GM12878 (cell line): ENCODE measurements at regions not wholly inside any gene's neighbourhood (a gene's known extent, or its start where the extent isn't known, plus 50 kb on each side); places are given as distances from the start of the nearest gene placed in this dataset.
"Not testable (repeated sequence)": the region's sequence is repeated elsewhere in the genome, so short reads cannot be mapped to it uniquely, and the experiment has no call there.

Experiments used
- ATAC-seq: fragments of 200-7000 bp; cut with Tn5 transposase; 3 replicates; pipeline ENCODE4 v1.9.1; 2020; ENCODE audit warnings: mild to moderate bottlenecking, moderate library complexity
- BruUV-seq: library from RNA; stranded (reverse); fragments of 400-500 nt; replicated peaks from 2 replicates; lab custom pipeline; 2021; lab: Mats Ljungman, UMichigan
- CTCF ChIA-PET: fragments of 300-600 bp; sonication (Branson Sonifier 250); formaldehyde crosslinking; extraction: SDS; loops from one replicate; lab custom pipeline; 2021; ENCODE audit warnings: inconsistent platforms; lab: Yijun Ruan, JAX
- POLR2A ChIA-PET: fragments of 350-600 bp; formaldehyde crosslinking; extraction: SDS; loops from one replicate; lab custom pipeline; 2021; ENCODE audit warnings: inconsistent platforms; lab: Charles Lee
- RAD21 ChIA-PET: fragments of 300-600 bp; sonication (Branson Sonifier 250); formaldehyde crosslinking; loops from one replicate; lab custom pipeline; 2023; ENCODE audit warnings: antibody characterized with exemption; ENCODE audit not compliant: unreplicated experiment; lab: Charles Lee
- SMC1A ChIA-PET: fragments of 300-600 bp; sonication (Branson Sonifier 250); formaldehyde crosslinking; loops from one replicate; lab custom pipeline; 2023; ENCODE audit not compliant: unreplicated experiment, uncharacterized antibody; lab: Charles Lee
- DNase-seq: peaks from one replicate; pipeline ENCODE4 v3.0.0-alpha.2; 2011; ENCODE audit warnings: low read depth, low spot score
- FAIRE-seq: peaks from 3 replicates; lab custom pipeline; 2011; peaks lifted over from hg19 to GRCh38; lab: Jason Lieb, UNC
- H2AFZ ChIP-seq: 2 replicates; pipeline ENCODE4 v1.6.0; 2011; ENCODE audit warnings: low read depth, low read length, control low read depth; ENCODE audit not compliant: control insufficient read depth
- H3K27ac ChIP-seq: 2 replicates; pipeline ENCODE4 v1.5.1; 2011; ENCODE audit warnings: control low read depth; ENCODE audit not compliant: control insufficient read depth, insufficient read depth
- H3K27me3 ChIP-seq, 2 experiments: replicated peaks in 1 of 2; 2 replicates each; pipeline versions ENCODE4 v1.6.0 to v1.6.1; 2011; ENCODE audit warnings: low read length in 1 of 2; ENCODE audit not compliant: control insufficient read depth in 2 of 2, insufficient read depth in 2 of 2
- H3K36me3 ChIP-seq, 2 experiments: 2 replicates each; pipeline ENCODE4 v1.5.1; 2011; ENCODE audit warnings: low read length in 1 of 2; ENCODE audit not compliant: control insufficient read depth in 2 of 2, insufficient read depth in 2 of 2
- H3K4me1 ChIP-seq: 2 replicates; pipeline ENCODE4 v1.6.1; 2011; ENCODE audit warnings: mild to moderate bottlenecking, low read length, moderate library complexity, mixed read lengths; ENCODE audit not compliant: control insufficient read depth, insufficient read depth
- H3K4me2 ChIP-seq: 2 replicates; pipeline ENCODE4 v1.6.0; 2011; ENCODE audit warnings: control low read depth; ENCODE audit not compliant: control insufficient read depth, insufficient read depth
- H3K4me3 ChIP-seq: fragments of 200-600 bp; sonication (generic); 2 replicates; pipeline ENCODE4 v1.5.1; 2016
- H3K79me2 ChIP-seq: 2 replicates; pipeline ENCODE4 v1.6.0; 2011; ENCODE audit warnings: low read length; ENCODE audit not compliant: control insufficient read depth, insufficient read depth
- H3K9ac ChIP-seq: 2 replicates; pipeline ENCODE4 v1.8.0; 2011; ENCODE audit warnings: low read length, control low read depth, mixed read lengths; ENCODE audit not compliant: control insufficient read depth, insufficient read depth
- H3K9me3 ChIP-seq: replicated peaks from 3 replicates; pipeline ENCODE4 v1.5.1; 2011; ENCODE audit warnings: mild to moderate bottlenecking, low read length; ENCODE audit not compliant: control insufficient read depth, insufficient read depth
- H4K20me1 ChIP-seq: 2 replicates; pipeline ENCODE4 v1.6.0; 2011; ENCODE audit not compliant: control insufficient read depth, insufficient read depth
- FOXK2 ChIP-seq: fragments of 450-650 bp; IDR thresholded peaks from 2 replicates; pipeline ENCODE4 v1.6.1; 2017; ENCODE audit warnings: mild to moderate bottlenecking, moderate library complexity
- IKZF1 ChIP-seq: fragments of 450-650 bp; conservative IDR thresholded peaks from 2 replicates; pipeline ENCODE4 v1.6.1; 2017; ENCODE audit warnings: antibody characterized with exemption, mild to moderate bottlenecking
- NFIC ChIP-seq: IDR thresholded peaks from 2 replicates; pipeline ENCODE4 v1.6.1; 2012; ENCODE audit warnings: low read depth, mild to moderate bottlenecking, inconsistent platforms, low read length, moderate library complexity
- NFYA ChIP-seq: IDR thresholded peaks from 2 replicates; pipeline ENCODE4 v1.6.1; 2011; ENCODE audit warnings: low read depth, mild to moderate bottlenecking, low read length, improper control_type of control experiment, borderline replicate concordance
- NRF1 ChIP-seq: conservative IDR thresholded peaks from 2 replicates; pipeline ENCODE4 v1.6.1; 2011; ENCODE audit warnings: mild to moderate bottlenecking, low read depth, low read length, improper control_type of control experiment
- POLR2AphosphoS5 ChIP-seq: IDR thresholded peaks from 2 replicates; pipeline ENCODE4 v1.6.1; 2011; ENCODE audit warnings: mild to moderate bottlenecking, low read length, inconsistent platforms
- SMAD5 ChIP-seq: IDR thresholded peaks from 2 replicates; pipeline ENCODE4 v1.6.1; 2016; ENCODE audit warnings: antibody characterized with exemption, low read depth
- TBL1XR1 ChIP-seq: IDR thresholded peaks from 2 replicates; pipeline ENCODE4 v1.6.1; 2012; ENCODE audit warnings: low read depth, low read length, improper control_type of control experiment
- TCF3 ChIP-seq: IDR thresholded peaks from 2 replicates; pipeline ENCODE4 v1.6.1; 2012; ENCODE audit warnings: low read depth, mild to moderate bottlenecking, low read length, borderline replicate concordance; ENCODE audit not compliant: insufficient read depth
- ZNF24 ChIP-seq: fragments of 450-650 bp; IDR thresholded peaks from 2 replicates; pipeline ENCODE4 v1.6.1; 2017; ENCODE audit warnings: antibody characterized with exemption, mild to moderate bottlenecking
- ZNF274 ChIP-seq: IDR thresholded peaks from one replicate; pipeline ENCODE4 v1.8.0; 2011; ENCODE audit not compliant: insufficient read length, insufficient read depth
- WGBS: methylation state at CpG from one replicate; pipeline ENCODE4 v1.1.6; 2016; ENCODE audit warnings: low lambda C conversion rate; ENCODE audit not compliant: insufficient replicate concordance, insufficient coverage; ENCODE audit errors: missing lambda C conversion rate; 5-methylcytosine and 5-hydroxymethylcytosine counted together
- in situ Hi-C: fragments of 300-500 bp; cut with MboI; formaldehyde crosslinking; loops from 9 replicates; pipeline ENCODE4 v1.14.3; 2018; ENCODE audit warnings: mixed read lengths
- intact Hi-C: fragments of 100-400 bp; cut with micrococcal nuclease; formaldehyde crosslinking; loops from one replicate; pipeline ENCODE4 v1.14.2; 2022; ENCODE audit not compliant: unreplicated experiment
- TF ChIP-seq, protein P1 (sequence below): IDR thresholded peaks from 2 replicates; pipeline ENCODE4 v1.6.1; 2012; ENCODE audit warnings: improper control_type of control experiment, low read depth, low read length; ENCODE audit not compliant: insufficient replicate concordance
- TF ChIP-seq, protein P2 (sequence below): fragments of 450-650 bp; IDR thresholded peaks from 2 replicates; pipeline ENCODE4 v1.6.1; 2017; ENCODE audit warnings: low read depth, mild to moderate bottlenecking, moderate library complexity

DNA sequence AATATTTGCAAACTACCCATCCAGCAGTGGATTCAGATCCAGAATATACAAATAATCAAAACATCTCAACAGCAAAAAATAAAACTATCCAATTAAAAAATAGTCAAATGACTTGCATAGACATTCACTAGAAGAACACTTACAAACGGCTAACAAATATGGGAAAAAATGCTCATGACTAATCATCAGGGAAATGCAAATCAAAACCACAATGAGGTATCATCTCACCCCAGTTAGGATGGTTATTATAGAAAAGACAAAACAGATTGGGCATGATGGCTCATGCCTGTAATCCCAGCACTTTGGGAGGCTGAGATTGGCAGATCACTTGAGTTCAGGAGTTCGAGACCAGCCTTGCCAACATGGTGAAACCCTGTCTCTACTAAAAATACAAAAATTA, 95.9 kb downstream of the FAM170A start:
- H3K79me2 ChIP-seq, ATAC-seq, H2AFZ ChIP-seq, H3K27me3 ChIP-seq, in situ Hi-C loops, H3K9me3 ChIP-seq, intact Hi-C loops, DNase-seq, POLR2A ChIA-PET, CTCF ChIA-PET, H4K20me1 ChIP-seq, H3K36me3 ChIP-seq, H3K4me2 ChIP-seq, H3K27ac ChIP-seq, SMC1A ChIA-PET, FAIRE-seq, H3K4me3 ChIP-seq, BruUV-seq, H3K4me1 ChIP-seq, H3K9ac ChIP-seq, RAD21 ChIA-PET: not testable (repeated sequence)
- 4% methylated on average over 2 of the region's 2 CpGs for WGBS

DNA sequence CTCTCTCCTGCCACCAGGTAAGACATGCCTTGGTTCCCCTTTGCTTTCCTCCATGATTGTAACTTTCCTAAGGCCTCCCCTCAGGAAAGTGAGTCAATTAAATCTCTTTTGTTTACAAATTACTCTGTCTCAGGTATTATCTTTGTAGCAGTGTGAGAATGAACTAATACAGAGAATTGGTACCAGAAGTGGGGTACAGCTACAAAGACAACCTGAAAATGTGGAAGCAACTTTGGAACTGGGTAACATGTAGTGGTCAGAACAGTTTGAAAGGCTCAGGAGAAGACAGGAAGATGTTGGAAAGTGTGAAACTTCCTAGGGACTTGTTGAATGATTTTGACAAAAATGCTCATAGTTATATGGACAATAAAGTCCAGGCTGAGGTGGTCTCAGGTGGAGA, 97.2 kb downstream of the FAM170A start:
- FAIRE-seq (no peak), DNase-seq (no peak), ATAC-seq (no peak)
- Histone ChIP-seq H3K9me3 (no peaks in the 10 kb centered on the region; the same call in 2 of the 3 replicates), H3K27me3 (0 out of 4 replicates have a peak, but pooled peaks cover 0 to 3% of the 10 kb centered on the region in 2 experiments), H2AFZ (no peak overlapping the region), H3K4me3 (no peak overlapping the region), H3K27ac (no peak overlapping the region), H3K36me3 (no peaks in the 10 kb centered on the region), H3K4me1 (no peaks in the 10 kb centered on the region), H4K20me1 (no peaks in the 10 kb centered on the region), H3K79me2 (no peaks in the 10 kb centered on the region), H3K4me2 (no peak overlapping the region), H3K9ac (no peak overlapping the region)
- RAD21 ChIA-PET: no interaction called here
- in situ Hi-C loops (no loop called here), intact Hi-C loops (no loop called here)
- POLR2A ChIA-PET: no interaction called here
- SMC1A ChIA-PET: no interaction called here
- CTCF ChIA-PET: no interaction called here
- BruUV-seq: no TSS peak
- TF ChIP-seq NFYA: no peak
- TF ChIP-seq TCF3: no peak
- no peak for TF ChIP-seq FOXK2
- TF ChIP-seq POLR2AphosphoS5: no peak
- no peak for TF ChIP-seq IKZF1
- TF ChIP-seq ZNF274: no peak
- TF ChIP-seq, protein P1, sequence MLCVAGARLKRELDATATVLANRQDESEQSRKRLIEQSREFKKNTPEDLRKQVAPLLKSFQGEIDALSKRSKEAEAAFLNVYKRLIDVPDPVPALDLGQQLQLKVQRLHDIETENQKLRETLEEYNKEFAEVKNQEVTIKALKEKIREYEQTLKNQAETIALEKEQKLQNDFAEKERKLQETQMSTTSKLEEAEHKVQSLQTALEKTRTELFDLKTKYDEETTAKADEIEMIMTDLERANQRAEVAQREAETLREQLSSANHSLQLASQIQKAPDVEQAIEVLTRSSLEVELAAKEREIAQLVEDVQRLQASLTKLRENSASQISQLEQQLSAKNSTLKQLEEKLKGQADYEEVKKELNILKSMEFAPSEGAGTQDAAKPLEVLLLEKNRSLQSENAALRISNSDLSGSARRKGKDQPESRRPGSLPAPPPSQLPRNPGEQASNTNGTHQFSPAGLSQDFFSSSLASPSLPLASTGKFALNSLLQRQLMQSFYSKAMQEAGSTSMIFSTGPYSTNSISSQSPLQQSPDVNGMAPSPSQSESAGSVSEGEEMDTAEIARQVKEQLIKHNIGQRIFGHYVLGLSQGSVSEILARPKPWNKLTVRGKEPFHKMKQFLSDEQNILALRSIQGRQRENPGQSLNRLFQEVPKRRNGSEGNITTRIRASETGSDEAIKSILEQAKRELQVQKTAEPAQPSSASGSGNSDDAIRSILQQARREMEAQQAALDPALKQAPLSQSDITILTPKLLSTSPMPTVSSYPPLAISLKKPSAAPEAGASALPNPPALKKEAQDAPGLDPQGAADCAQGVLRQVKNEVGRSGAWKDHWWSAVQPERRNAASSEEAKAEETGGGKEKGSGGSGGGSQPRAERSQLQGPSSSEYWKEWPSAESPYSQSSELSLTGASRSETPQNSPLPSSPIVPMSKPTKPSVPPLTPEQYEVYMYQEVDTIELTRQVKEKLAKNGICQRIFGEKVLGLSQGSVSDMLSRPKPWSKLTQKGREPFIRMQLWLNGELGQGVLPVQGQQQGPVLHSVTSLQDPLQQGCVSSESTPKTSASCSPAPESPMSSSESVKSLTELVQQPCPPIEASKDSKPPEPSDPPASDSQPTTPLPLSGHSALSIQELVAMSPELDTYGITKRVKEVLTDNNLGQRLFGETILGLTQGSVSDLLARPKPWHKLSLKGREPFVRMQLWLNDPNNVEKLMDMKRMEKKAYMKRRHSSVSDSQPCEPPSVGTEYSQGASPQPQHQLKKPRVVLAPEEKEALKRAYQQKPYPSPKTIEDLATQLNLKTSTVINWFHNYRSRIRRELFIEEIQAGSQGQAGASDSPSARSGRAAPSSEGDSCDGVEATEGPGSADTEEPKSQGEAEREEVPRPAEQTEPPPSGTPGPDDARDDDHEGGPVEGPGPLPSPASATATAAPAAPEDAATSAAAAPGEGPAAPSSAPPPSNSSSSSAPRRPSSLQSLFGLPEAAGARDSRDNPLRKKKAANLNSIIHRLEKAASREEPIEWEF: no peak
- TF ChIP-seq ZNF24: no peak
- no peak for TF ChIP-seq NFIC
- TF ChIP-seq, protein P2, sequence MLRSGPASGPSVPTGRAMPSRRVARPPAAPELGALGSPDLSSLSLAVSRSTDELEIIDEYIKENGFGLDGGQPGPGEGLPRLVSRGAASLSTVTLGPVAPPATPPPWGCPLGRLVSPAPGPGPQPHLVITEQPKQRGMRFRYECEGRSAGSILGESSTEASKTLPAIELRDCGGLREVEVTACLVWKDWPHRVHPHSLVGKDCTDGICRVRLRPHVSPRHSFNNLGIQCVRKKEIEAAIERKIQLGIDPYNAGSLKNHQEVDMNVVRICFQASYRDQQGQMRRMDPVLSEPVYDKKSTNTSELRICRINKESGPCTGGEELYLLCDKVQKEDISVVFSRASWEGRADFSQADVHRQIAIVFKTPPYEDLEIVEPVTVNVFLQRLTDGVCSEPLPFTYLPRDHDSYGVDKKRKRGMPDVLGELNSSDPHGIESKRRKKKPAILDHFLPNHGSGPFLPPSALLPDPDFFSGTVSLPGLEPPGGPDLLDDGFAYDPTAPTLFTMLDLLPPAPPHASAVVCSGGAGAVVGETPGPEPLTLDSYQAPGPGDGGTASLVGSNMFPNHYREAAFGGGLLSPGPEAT: no peak
- no peak for TF ChIP-seq NRF1
- no peak for TF ChIP-seq TBL1XR1
- TF ChIP-seq SMAD5: no peak
